ENCODE measurements at regions not wholly inside any gene's neighbourhood (a gene's known extent, or its start where the extent isn't known, plus 50 kb on each side); places are given as distances from the start of the nearest gene placed in this dataset.

- intact Hi-C loops (cut with DNase I), result no loop called here
- Histone ChIP-seq H3K9me3 (peaks cover 0 to 32% (median 0%) of the 10 kb centered on the region in 12 donors), H3K4me1 (no peaks in the 10 kb centered on the region), H3K27me3 (peaks cover 0 to 5% (median 0%) of the 10 kb centered on the region in 9 donors), H3K27ac (no peak overlapping the region), H3K4me3 (no peak overlapping the region), H3K36me3 (no peaks in the 10 kb centered on the region)
- DNase-seq, result no peak
- TF ChIP-seq POLR2A (IDR thresholded peaks at IDR 0.05) (no peak), CTCF (IDR thresholded peaks at IDR 0.05) (no peak)
- ATAC-seq, result no peak
Observed at GRCh38 chr22:34214372-34214771, 294.1 kb upstream of the LARGE1 start.

- Histone ChIP-seq H3K27me3 (no peaks in the 10 kb centered on the region), H3K27ac (peak overlapping the region in 10 of 12 donors; percentile 13 to 74 (median 50)), H3K4me3 (no peak overlapping the region), H3K36me3 (no peaks in the 10 kb centered on the region), H3K4me1 (peaks cover 0 to 13% (median 0%) of the 10 kb centered on the region in 12 donors), H3K9me3 (peaks cover 0 to 7% (median 0%) of the 10 kb centered on the region in 12 donors)
- DNase-seq (no peak), ATAC-seq (peak; percentile 88 to 94 (median 93))
- intact Hi-C loops (cut with DNase I), result no loop called here
- 4 to 11% (median 8%) methylated on average over 1 of the region's 1 CpG for WGBS, 4 donors
- TF ChIP-seq CTCF (IDR thresholded peaks at IDR 0.05) (no peak), POLR2A (IDR thresholded peaks at IDR 0.05) (no peak)
Observed at GRCh38 chr22:34225278-34225677, 305.0 kb upstream of the LARGE1 start.

- ATAC-seq (peak; percentile 98 to 100 (median 99)), DNase-seq (peak in 4 of 5 donors; percentile 76 to 90 (median 83))
- Histone ChIP-seq H3K4me3 (no peak overlapping the region), H3K4me1 (peaks cover 0 to 6% (median 0%) of the 10 kb centered on the region in 12 donors), H3K36me3 (no peaks in the 10 kb centered on the region), H3K27me3 (no peaks in the 10 kb centered on the region), H3K9me3 (peaks cover 0 to 17% (median 0%) of the 10 kb centered on the region in 12 donors), H3K27ac (peak overlapping the region; percentile 21 to 71 (median 58))
- intact Hi-C loops (cut with DNase I), result loop anchor here in 1 of 10 donors (10.0 kb wide), 1 partner anchor 88 kb away; no protein-coding TSS in a partner anchor
- no peak for TF ChIP-seq POLR2A (IDR thresholded peaks at IDR 0.05)
- TF ChIP-seq CTCF (IDR thresholded peaks at IDR 0.05), result peak in 2 of 12 donors; percentile 24 to 30
- 34 to 45% (median 43%) methylated on average over 3 of the region's 3 CpGs for WGBS, 4 donors
Observed at GRCh38 chr22:34236527-34236926, 316.3 kb upstream of the LARGE1 start.

- Histone ChIP-seq H3K27ac (no peak overlapping the region), H3K4me1 (peaks cover 0 to 6% (median 0%) of the 10 kb centered on the region in 12 donors), H3K36me3 (no peaks in the 10 kb centered on the region), H3K4me3 (no peak overlapping the region), H3K27me3 (no peaks in the 10 kb centered on the region), H3K9me3 (peaks cover 0 to 17% (median 0%) of the 10 kb centered on the region in 12 donors)
- no peak for DNase-seq
- TF ChIP-seq POLR2A (IDR thresholded peaks at IDR 0.05), result no peak
- TF ChIP-seq CTCF (IDR thresholded peaks at IDR 0.05), result no peak
- 71 to 81% (median 74%) methylated on average over 3 of the region's 3 CpGs for WGBS, 4 donors
- intact Hi-C loops (cut with DNase I), result loop anchor here in 1 of 10 donors (10.0 kb wide), 1 partner anchor 85 kb away; no protein-coding TSS in a partner anchor
- no peak for ATAC-seq
Observed at GRCh38 chr22:34239421-34239820, 319.1 kb upstream of the LARGE1 start.

Data from heart left ventricle (tissue), 16 donors.